Dermis microvascular lymphatic vessel endothelial cell (primary cell): ENCODE measurements at regions not wholly inside any gene's neighbourhood (a gene's known extent, or its start where the extent isn't known, plus 50 kb on each side); places are given as distances from the start of the nearest gene placed in this dataset.
"Not testable (repeated sequence)": the region's sequence is repeated elsewhere in the genome, so short reads cannot be mapped to it uniquely, and the experiment has no call there.

Source experiments
- DNase-seq, 2 donors: peaks; one replicate each; pipeline versions ENCODE4 v3.0.0 to v3.0.0-alpha.2; 2010; ENCODE audit warnings: low read depth in 2 of 2

DNA sequence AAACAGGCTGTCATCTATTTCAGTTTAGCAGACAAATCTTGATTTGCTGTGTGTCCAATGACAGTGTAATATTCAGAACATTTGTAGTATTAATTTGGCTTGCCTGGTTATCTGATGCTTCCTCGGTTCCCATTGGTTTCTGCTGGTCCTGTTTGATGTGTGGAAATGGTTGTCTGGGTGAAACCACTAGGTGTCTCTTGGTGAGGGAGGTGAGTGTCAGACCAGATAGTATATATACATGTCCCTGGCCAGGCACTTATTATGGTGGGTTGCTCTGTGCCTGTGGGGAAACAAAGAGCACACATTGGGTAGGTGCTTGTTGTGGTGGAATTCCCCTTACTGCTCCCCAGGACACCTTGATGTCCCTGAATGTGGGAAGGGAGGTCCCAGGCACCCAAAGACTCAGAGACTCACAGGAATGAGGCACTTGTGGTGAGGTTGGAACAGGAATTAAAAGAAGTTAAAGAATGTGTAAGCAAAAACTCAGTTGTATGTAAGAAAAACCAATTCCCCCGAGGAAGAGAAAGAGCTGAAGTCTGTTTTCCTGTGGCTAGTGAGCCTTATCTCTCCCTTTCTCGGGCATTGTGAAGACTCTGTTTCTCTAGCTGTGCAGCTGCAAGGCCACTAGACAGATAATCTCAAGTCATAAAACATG, 1519.1 kb downstream of the BRINP3 start:
- DNase-seq: no peak

DNA sequence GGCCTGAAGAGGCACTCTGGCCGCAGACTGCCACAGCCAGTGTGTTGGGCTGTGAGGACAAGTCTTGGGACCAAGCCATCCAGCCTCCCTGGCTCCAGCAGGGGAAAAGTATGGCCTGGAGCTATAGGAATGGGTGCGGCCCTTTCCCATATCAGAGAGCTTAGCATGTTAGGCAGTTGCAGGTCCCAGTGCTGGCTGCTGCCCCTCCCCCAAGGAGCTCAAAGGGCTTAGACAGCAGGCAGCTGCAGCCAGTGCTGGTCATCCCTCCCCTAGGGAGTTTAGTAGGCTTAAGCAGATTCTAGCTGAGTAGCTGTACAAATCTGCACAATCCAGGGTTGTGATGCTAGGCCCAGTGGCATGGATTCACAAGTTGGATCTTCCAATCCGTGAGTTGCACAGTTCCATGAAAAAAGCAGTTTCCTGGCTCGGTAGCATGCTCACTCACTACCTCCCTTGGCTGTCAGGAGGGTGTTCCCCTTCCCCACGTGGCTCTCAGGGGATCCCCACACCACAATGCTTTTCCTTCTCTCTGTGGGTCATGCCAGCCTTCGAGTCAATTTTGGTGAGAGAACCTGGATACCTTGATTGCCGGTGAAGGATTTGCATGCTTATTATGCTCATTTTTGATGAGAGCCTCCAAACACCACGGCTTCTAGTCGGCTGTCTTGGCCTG, 1490.8 kb downstream of the BRINP3 start:
- DNase-seq: no peak

GRCh38 chr1:188988589-188988988, 1489.1 kb downstream of the BRINP3 start:
- DNase-seq: no peak

DNA sequence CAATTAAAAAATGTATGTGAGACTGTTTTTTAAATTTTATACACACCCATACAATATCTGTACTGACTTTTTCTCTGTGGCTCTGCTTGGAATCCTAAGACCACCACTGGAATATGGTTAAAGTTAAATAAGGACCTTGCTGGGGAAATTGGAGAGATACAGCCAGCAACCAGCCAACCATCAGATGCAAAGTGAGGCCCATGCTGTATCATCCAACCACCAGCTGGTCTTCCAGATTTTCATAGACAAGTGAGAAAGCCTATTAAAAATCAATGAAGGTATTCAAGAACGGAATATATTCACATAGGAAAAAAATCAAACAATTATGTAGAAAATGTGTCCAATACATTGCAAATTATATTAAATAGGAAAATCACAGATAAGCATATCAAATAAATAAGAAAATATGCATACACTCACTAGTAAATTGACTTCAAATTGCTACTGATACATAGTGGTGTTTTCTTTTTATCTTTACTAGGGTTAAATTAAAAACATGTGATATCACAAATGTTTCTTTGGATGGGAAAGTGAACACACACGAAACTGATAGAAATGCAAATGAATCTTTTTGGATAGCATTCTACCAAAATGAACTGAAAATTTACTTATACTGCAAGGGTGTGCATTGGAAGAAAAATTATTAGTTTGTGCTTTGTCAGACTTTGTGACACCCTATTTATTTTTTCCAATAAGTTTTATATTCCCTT, 1486.3 kb downstream of the BRINP3 start:
- DNase-seq: no peak

- DNase-seq: no peak
These were observed 1469.8 kb downstream of the BRINP3 start for GRCh38 chr1:189007824-189008223.

- no peak for DNase-seq
These were observed 1456.1 kb downstream of the BRINP3 start for GRCh38 chr1:189021577-189021976.

- no peak for DNase-seq
These were observed 1455.6 kb downstream of the BRINP3 start for GRCh38 chr1:189022015-189022414.

DNA sequence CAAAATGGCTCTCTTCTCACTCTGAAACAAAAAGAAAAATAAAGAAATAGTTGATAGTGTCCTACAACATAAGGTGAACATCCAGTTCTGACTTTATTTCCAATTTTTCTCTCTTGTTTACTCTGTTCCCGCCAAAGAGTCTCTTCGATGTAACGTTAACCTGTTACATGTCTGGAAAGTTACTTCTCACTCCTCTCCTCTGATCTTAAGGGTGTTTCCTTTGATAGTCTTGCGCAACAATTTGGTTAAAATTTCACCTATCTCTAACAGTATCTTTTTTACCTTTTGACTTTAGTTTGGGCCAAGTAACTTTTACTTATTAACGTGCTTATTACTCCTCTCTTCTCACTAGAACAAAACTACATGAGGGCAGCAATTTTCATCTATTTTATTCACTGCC, 1450.2 kb downstream of the BRINP3 start:
- no peak for DNase-seq

DNA sequence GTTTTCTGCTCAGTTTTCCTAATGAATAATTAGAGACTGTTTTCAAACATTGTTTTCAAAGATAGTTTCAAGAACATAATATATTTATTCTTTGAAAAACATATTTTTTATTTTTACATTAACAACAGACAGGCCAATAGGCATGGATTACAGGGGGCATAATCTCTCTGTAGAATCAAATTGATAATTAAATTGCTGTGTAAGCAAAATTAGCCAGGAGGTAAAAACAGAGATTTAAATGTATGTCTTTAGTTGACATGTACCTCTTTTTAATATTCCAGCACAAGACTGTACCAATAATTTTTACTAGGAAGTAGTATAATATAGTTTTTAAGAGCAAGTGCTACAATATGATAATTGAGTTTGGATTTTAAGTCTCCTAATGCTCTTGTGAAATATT, 1444.5 kb downstream of the BRINP3 start:
- DNase-seq: no peak

- DNase-seq: no peak
These were observed 1441.0 kb downstream of the BRINP3 start for GRCh38 chr1:189036628-189037027.

GRCh38 chr1:189046127-189046526, 1431.5 kb downstream of the BRINP3 start:
- DNase-seq: no peak

DNA sequence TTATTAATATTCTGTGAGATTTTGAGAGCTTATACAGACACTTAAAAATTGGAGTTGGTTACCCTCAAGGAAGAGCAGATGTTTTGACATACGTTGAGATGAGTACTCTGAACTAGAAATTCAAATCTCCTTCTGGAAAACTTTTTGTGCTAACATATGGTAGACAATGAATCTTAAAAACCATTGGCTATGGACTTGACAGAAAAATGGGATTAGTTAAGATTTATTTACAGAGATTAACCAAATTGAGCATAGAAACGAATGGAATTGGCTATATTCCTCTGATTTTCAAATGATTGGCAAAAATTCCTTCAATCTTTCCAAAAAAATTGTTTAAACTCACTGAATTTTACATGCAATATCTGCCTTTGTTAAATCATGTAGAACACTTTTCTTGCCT, 1392.9 kb downstream of the BRINP3 start:
- no peak for DNase-seq

DNA sequence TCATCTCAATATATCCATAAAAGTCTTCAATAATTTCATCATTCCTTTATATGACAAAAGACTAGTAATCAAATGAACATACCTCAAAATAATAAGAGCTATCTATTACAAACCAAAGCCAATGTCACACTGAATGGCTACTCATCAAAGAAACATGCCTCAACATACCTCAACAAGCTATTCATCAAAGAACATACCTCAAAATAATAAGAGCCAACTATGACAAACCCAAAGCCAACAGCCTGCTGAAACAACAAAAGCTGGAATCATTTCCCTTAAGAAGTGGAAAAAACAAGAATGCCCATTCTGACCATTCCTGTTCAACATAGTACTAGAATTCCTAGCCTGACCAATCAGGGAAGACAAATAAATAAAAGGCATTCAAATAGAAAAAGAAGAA, 1373.7 kb downstream of the BRINP3 start:
- DNase-seq: no peak

DNA sequence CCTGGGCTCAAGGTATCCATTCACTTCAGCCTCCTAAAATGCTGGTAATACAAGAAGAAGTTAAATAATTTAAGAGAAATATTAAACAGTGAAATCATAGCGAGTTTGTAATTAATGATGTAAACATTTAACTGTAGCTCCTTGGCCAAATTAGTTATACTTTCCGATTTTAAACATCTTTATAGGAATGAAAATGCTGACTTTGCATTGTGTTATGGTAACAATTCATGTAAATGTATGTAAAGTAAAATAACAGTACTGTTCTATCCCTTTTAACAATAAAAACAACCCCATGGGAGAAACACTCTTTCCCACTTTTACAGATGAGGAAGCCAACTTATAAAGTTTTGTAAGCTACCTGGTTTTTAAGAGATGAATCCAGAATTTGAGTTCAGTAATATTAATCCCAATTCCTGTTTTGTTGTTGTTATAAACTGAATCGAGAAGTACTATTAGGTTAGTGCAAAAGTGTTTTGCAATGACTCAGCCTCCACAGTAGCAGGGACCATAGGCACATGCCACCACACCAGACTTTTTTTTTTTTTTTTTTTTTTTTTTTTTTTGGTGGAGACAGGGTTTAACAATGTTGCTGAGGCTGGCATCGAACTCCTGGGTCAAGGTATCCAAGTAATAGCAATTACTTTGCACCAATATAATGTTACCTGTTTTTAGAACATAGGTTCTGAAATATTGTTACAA, 1360.4 kb downstream of the BRINP3 start:
- no peak for DNase-seq

- no peak for DNase-seq
These were observed 1355.7 kb downstream of the BRINP3 start for GRCh38 chr1:189121941-189122340.

DNA sequence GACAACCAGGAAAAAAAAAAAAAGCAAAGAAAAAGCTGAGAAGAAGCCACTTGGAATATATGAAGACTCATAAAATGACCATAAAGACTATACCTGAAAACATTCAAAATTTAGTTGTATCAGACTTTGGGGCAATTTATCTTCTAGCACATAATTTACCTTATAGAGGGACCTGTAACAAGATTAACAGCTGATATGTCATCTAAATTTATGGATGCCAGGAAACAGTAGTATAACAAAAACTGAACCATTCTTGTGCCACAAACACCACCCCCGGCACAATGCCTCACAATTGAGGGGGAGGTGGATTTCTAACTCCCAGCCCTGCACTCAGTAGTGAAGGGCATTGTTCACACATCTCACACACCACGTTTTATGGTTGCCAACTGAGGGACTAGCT, 1352.0 kb downstream of the BRINP3 start:
- no peak for DNase-seq

GRCh38 chr1:189131576-189131975, 1346.1 kb downstream of the BRINP3 start:
- no peak for DNase-seq

GRCh38 chr1:189139748-189140147, 1337.9 kb downstream of the BRINP3 start:
- not testable (repeated sequence) for DNase-seq

GRCh38 chr1:189141056-189141455, 1336.6 kb downstream of the BRINP3 start:
- peak in 1 of 2 donors; percentile 0 for DNase-seq

DNA sequence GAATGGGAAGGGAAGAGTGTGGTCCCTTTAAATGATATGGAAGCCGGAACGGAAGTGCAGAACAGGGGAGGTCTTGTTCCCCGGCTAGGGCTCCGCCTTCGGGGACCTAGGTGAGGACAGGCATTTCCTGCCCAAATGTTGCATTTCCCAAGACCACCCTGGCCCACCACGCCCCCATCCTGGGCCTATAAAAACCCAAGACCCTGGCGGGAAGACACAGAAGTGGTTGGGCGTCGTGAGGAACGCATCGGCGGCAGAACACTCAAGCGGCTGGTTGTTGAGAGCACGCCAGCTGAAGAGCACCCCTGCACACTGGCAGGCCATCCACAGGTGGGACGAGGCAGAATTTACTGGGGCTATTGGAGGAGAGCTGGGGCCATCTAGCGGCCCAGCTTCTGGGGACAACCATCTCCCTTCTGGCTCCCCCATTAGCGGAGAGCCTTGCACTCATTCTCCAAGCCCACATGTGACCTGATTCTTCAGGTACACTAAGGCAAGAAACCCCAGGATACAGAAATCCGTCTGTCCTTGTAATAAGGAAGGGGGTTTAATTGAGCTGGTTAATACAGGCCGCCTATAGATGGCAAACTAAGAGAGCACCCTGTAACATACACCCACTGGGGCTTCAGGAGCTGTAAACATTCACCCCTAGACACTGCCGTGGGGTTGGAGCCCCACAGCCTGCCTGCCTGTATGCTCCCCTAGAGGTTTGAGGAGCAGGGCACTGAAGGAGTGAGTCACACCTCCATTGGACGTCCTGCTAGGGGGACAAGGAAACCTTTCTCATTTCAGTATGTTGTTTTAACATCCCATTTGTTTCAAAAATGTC, 1327.9 kb downstream of the BRINP3 start:
- DNase-seq: no peak

GRCh38 chr1:189150624-189151023, 1327.0 kb downstream of the BRINP3 start:
- no peak for DNase-seq
